Ovary (tissue), 7 donors: ENCODE measurements at regions not wholly inside any gene's neighbourhood (a gene's known extent, or its start where the extent isn't known, plus 50 kb on each side); places are given as distances from the start of the nearest gene placed in this dataset.
A peak's percentile ranks its signal among the peaks of the same experiment; 100 is the strongest.

ENCODE experiments used
- DNase-seq, 5 donors: peaks; one replicate each; pipeline ENCODE4 v3.0.0-alpha.2; 2019 to 2020
- H3K27ac ChIP-seq, 2 donors: fragments of 200-600 bp; one replicate each; pipeline versions ENCODE4 v1.5.1 to v1.8.0; 2019 to 2022
- H3K27me3 ChIP-seq: fragments of 200-600 bp; one replicate; pipeline ENCODE4 v1.8.0; 2022
- H3K36me3 ChIP-seq: fragments of 200-600 bp; sonication (generic); one replicate; pipeline ENCODE4 v1.5.1; 2019
- H3K4me1 ChIP-seq: one replicate; pipeline ENCODE4 v1.8.1; 2013; ENCODE audit warnings: mild to moderate bottlenecking, moderate library complexity; ENCODE audit not compliant: insufficient read depth
- H3K4me3 ChIP-seq: fragments of 200-600 bp; sonication (generic); one replicate; pipeline ENCODE4 v1.5.1; 2017
- H3K9me3 ChIP-seq, 2 donors: fragments of 200-600 bp in 1 of 2; sonication (generic) in 1 of 2; one replicate each; pipeline versions ENCODE4 v1.5.1 to v1.8.1; 2013 to 2019; ENCODE audit warnings: mild to moderate bottlenecking in 1 of 2, moderate library complexity in 1 of 2
- EP300 ChIP-seq: sonication (generic); formaldehyde crosslinking; IDR thresholded peaks from one replicate; pipeline ENCODE4 v1.6.1; 2017; ENCODE audit warnings: antibody characterized with exemption
- POLR2A ChIP-seq: fragments of 450-650 bp; IDR thresholded peaks from one replicate; pipeline ENCODE4 v1.6.1; 2017; ENCODE audit warnings: antibody characterized with exemption, mild to moderate bottlenecking, moderate library complexity
- WGBS, 3 donors: extraction: QIAGEN DNeasy Blood & Tissue Kit in 1 of 3; methylation state at CpG; one replicate each; pipeline versions ENCODE4 v1.1.5 to v1.1.7; 2013 to 2017; 5-methylcytosine and 5-hydroxymethylcytosine counted together
- intact Hi-C, 4 donors: fragments of 100-400 bp; cut with DNase I; formaldehyde crosslinking; loops; one replicate each; pipeline versions ENCODE4 v1.11.0 to v1.15.1; 2022 to 2023
- TF ChIP-seq, protein P1 (sequence below), 3 donors: fragments of 450-650 bp in 2 of 3; fragments of 200-600 bp in 1 of 3; IDR thresholded peaks; one replicate each; pipeline versions ENCODE4 v1.5.1 to v1.8.0; 2016 to 2022; ENCODE audit warnings: antibody characterized with exemption in 3 of 3, mild to moderate bottlenecking in 1 of 3
- donor health status: DM: no; HTN: no; CAD: no; lungs with moderate emphysema.
- donor health status: DM: no; HTN: no; CAD: no.
- donor health status: Bipolar disorder and iron deficiency.
- donor health status: DM: no; HTN: no; CAD: no.
- donor health status: DM: yes; HTN: yes; CAD: no.

DNA sequence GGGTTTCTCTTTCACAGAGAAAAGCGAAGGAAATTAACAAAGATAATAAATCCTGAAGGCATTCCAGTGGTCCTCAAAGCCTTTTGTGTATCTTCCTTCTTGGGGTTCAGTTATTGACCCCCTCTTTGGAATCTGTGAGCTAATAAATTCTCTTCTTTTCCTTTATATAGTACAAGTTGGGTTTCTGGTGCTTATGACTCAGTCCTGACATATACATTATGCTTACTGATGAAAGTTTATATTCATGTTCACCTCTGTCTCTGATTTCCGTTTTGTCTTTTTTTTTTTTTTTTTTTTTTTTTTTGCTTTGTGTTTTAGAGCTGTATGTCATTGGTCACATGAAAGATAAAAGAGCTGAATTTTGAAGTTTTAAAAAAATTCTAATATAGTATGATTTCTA is 230.7 kb upstream of the RBMS3 start:
- no peak for TF ChIP-seq POLR2A
- TF ChIP-seq, protein P1, sequence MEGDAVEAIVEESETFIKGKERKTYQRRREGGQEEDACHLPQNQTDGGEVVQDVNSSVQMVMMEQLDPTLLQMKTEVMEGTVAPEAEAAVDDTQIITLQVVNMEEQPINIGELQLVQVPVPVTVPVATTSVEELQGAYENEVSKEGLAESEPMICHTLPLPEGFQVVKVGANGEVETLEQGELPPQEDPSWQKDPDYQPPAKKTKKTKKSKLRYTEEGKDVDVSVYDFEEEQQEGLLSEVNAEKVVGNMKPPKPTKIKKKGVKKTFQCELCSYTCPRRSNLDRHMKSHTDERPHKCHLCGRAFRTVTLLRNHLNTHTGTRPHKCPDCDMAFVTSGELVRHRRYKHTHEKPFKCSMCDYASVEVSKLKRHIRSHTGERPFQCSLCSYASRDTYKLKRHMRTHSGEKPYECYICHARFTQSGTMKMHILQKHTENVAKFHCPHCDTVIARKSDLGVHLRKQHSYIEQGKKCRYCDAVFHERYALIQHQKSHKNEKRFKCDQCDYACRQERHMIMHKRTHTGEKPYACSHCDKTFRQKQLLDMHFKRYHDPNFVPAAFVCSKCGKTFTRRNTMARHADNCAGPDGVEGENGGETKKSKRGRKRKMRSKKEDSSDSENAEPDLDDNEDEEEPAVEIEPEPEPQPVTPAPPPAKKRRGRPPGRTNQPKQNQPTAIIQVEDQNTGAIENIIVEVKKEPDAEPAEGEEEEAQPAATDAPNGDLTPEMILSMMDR (IDR thresholded peaks at IDR 0.05), result no peak
- no peak for TF ChIP-seq EP300
- no peak overlapping the region for H3K4me3 ChIP-seq
- 80 to 88% (median 82%) methylated on average over 2 of the region's 2 CpGs for WGBS, 3 donors
- no peaks in the 10 kb centered on the region for H3K36me3 ChIP-seq
- no peak for DNase-seq
- H3K4me1 ChIP-seq, result no peaks in the 10 kb centered on the region
- H3K9me3 ChIP-seq, result no peaks in the 10 kb centered on the region
- intact Hi-C loops, result no loop called here
- no peak overlapping the region for H3K27ac ChIP-seq
- H3K27me3 ChIP-seq, result no peaks in the 10 kb centered on the region

DNA sequence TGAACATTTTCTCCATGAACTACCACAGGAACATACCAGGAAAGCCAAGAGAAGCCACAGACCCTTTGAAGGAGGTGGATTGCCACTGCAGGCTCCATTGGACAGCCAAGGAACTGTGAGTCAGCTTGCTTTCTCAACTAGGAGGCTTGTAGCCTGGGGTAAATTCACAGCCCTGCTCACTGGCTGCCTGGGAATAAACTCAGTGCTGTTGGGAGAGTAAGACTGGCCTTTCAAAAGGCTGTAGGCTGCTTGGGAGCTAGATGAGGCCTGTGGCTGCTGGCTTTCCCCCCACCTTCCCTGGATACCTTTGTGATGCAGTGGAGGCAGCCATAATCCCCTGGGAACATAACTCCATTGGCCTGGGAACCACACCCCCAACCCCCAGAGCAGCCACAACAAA is 223.5 kb upstream of the RBMS3 start:
- Histone ChIP-seq H3K27me3 (no peaks in the 10 kb centered on the region), H3K4me1 (no peaks in the 10 kb centered on the region), H3K9me3 (peaks cover 0 to 4% of the 10 kb centered on the region in 2 donors), H3K36me3 (no peaks in the 10 kb centered on the region), H3K4me3 (no peak overlapping the region), H3K27ac (no peak overlapping the region)
- TF ChIP-seq EP300 (no peak), POLR2A (no peak)
- TF ChIP-seq, protein P1 (IDR thresholded peaks at IDR 0.05), result no peak
- DNase-seq, result no peak
- intact Hi-C loops, result no loop called here

DNA sequence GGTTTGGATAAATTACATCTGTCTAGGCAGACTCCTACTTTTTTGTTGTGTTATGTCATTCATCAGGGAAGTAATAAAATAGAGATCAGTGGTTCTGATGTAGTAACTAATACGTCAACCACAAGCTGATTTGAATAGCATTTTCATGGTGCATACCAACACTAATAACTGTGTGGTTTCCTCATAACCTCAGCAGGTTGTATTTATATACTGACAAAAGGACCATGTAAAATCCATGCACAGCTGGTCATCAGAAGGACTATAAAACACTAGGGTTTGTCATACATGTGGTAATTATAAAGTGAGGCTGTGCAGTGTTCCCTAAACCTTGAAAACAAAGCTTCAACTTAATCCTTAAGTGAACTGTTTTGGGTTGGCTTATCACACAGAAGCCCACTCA is 216.8 kb upstream of the RBMS3 start:
- Histone ChIP-seq H3K9me3 (no peaks in the 10 kb centered on the region), H3K36me3 (no peaks in the 10 kb centered on the region), H3K27me3 (no peaks in the 10 kb centered on the region), H3K4me3 (no peak overlapping the region), H3K27ac (no peak overlapping the region), H3K4me1 (peaks cover 1% of the 10 kb centered on the region)
- 82 to 94% (median 83%) methylated on average over 1 of the region's 1 CpG for WGBS, 3 donors
- intact Hi-C loops, result no loop called here
- DNase-seq, result no peak
- TF ChIP-seq EP300 (no peak), POLR2A (no peak)
- TF ChIP-seq, protein P1 (IDR thresholded peaks at IDR 0.05), result no peak

DNA sequence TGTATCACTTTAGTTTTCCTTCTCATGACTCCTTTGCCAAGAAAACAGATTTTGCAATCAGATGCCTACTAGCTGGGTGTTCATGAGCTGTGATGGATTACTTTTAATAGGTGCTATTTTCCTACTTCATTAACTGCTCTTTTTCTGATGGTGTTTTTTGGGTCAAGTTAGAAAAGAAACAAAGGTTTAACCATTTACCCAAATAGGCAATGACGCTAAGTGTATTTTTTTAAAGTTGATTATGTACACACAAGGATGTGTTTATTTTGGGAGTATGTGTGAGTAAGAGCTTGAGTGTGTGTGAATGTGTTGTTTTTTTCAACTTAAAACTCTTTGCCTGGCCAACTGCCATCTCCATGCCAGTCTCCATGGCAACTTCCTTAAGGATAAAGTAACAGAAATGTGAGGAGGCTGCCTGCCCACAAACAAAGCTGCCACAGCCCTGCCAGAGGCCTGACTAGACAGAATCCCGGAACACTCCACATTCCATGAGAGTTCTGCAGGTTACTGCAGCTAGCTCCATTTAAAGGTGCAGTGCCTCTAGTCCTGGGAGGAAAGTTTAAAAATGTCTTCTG is 215.6 kb upstream of the RBMS3 start:
- Histone ChIP-seq H3K27ac (no peak overlapping the region), H3K36me3 (no peaks in the 10 kb centered on the region), H3K27me3 (no peaks in the 10 kb centered on the region), H3K4me1 (peaks cover 1% of the 10 kb centered on the region), H3K4me3 (no peak overlapping the region), H3K9me3 (no peaks in the 10 kb centered on the region)
- intact Hi-C loops, result no loop called here
- no peak for TF ChIP-seq POLR2A
- TF ChIP-seq EP300, result no peak
- TF ChIP-seq, protein P1 (IDR thresholded peaks at IDR 0.05), result no peak
- peak; percentile 35 to 62 (median 56) for DNase-seq
- 4 to 14% (median 6%) methylated on average over 2 of the region's 2 CpGs for WGBS, 3 donors
